Natural killer cell treated with Interleukin-12 subunit alpha and Interleukin-12 subunit beta and Interleukin-15 and Interleukin-18, amount 100 ng/mL, for 72 hours (primary cell): ENCODE measurements at regions not wholly inside any gene's neighbourhood (a gene's known extent, or its start where the extent isn't known, plus 50 kb on each side); places are given as distances from the start of the nearest gene placed in this dataset.
"Not testable (repeated sequence)": the region's sequence is repeated elsewhere in the genome, so short reads cannot be mapped to it uniquely, and the experiment has no call there.

ENCODE experiments used
- ATAC-seq, 2 donors: fragments of 150-1000 bp; cut with Tn5 transposase in 1 of 2; sonication (Bioruptor Pico), chemical (Tn5 transposase) in 1 of 2; 2 replicates each; pipeline ENCODE4 v1.10.0; 2021
- DNase-seq: peaks from one replicate; pipeline ENCODE4 v3.0.0; 2022; ENCODE audit warnings: low spot score
- H3K27ac Mint-ChIP-seq, 2 donors: 1 replicate in 1 of 2; 2 replicates in 1 of 2; pipeline ENCODE4 v1.8.0; 2022; ENCODE audit warnings: mixed read lengths in 2 of 2, mild to moderate bottlenecking in 1 of 2, moderate library complexity in 1 of 2
- H3K27me3 Mint-ChIP-seq, 2 donors: 1 replicate in 1 of 2; 2 replicates in 1 of 2; pipeline ENCODE4 v1.8.0; 2022; ENCODE audit warnings: mixed read lengths in 2 of 2
- H3K36me3 Mint-ChIP-seq: one replicate; pipeline ENCODE4 v1.8.0; 2022; ENCODE audit warnings: mixed read lengths
- H3K4me1 Mint-ChIP-seq, 2 donors: 1 replicate in 1 of 2; 2 replicates in 1 of 2; pipeline ENCODE4 v1.8.0; 2022; ENCODE audit warnings: low read depth in 2 of 2, mixed read lengths in 2 of 2, mild to moderate bottlenecking in 1 of 2
- H3K4me3 Mint-ChIP-seq: one replicate; pipeline ENCODE4 v1.8.0; 2022; ENCODE audit warnings: mixed read lengths
- H3K9me3 Mint-ChIP-seq: 2 replicates; pipeline ENCODE4 v1.8.0; 2022; ENCODE audit warnings: mixed read lengths

DNA sequence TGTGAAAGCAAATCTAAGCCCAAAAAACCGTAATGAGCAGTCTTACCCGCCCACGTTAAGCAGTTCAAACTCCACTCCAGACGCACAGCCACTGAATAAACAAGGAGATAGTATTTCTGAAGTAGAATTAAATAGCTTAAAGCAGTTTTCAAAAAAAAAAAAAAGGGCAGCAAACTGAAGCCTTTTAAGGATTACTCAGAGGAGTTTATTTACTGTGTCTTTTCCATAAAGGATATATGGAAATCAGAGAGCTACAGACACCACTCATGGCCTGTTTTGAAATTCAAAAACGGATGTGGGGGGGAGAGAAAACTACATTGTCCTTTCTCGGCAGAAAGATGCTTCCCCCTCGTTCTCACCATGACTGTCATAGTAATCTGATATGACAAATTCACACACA lies 83.7 kb upstream of the IRX1 start:
- no peaks in the 10 kb centered on the region for H3K36me3 Mint-ChIP-seq
- H3K4me1 Mint-ChIP-seq = no peaks in the 10 kb centered on the region
- ATAC-seq = no peak
- no peaks in the 10 kb centered on the region for H3K27me3 Mint-ChIP-seq
- H3K4me3 Mint-ChIP-seq = no peak overlapping the region
- H3K27ac Mint-ChIP-seq = no peak overlapping the region
- H3K9me3 Mint-ChIP-seq = no peaks in the 10 kb centered on the region
- DNase-seq = no peak

DNA sequence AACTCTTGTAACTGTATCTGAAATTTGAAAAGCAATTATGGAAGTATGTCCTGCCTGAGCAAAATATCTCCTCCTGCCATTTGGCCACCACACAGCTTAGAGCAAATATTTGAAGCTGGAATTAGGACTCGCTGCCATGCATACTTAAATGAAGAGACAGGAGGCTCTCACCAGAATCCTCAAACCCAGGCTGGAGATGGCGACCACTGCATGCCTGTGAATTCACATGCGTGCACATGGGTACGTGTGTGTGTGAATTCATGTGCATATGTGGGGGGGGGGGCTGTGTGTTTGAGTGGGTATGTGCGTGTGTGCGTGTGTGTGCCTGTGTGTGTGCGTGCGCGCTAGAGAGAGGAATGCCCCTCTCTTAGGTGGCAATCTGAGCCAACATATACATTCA lies 84.1 kb upstream of the IRX1 start:
- no peaks in the 10 kb centered on the region for H3K9me3 Mint-ChIP-seq

DNA sequence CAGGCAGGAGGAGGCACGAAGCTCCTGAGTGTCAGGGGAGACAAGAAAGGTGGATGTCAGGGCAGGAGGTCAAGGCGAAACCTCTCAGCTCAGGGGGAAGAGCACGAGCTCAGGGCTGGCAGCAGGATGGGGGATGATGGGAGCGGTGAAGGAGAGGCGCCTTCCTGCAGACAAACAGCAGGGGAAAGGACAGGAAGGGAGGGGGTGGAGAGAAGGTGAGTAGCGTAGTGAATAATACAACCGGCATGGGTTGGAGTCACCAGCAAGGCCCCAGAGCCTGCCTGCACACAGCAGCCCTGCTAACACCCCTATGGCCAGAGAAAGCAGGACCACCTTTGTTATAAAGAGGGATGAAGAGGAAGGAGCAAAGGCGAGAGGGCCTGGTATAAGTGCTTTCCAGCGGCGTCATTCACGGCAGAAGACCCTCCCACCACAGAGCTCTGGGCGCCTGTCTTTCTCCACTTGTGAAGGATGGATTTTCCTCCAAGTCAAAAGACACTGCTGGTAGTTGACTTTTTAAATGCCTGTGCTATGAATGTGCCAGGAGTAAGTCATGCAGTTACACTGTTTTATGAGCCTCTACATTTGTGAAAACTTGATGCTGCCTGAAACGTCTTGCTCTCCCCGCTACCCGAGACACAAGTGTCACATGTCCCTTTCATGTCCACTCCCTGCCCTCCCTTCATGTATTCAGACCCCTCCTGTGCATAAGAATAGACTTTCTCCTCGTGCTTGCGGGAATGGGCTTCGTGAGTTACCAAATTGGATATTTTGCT lies 84.8 kb upstream of the IRX1 start:
- Mint-ChIP-seq H3K4me1 (no peaks in the 10 kb centered on the region), H3K9me3 (no peaks in the 10 kb centered on the region), H3K27me3 (no peaks in the 10 kb centered on the region), H3K36me3 (no peaks in the 10 kb centered on the region), H3K27ac (no peak overlapping the region), H3K4me3 (no peak overlapping the region)
- no peak for ATAC-seq
- no peak for DNase-seq

More for the DNA sequence above, 84.1 kb upstream of the IRX1 start:
- DNase-seq (no peak), ATAC-seq (no peak)
- Mint-ChIP-seq H3K27ac (no peak overlapping the region), H3K36me3 (no peaks in the 10 kb centered on the region), H3K4me3 (no peak overlapping the region), H3K27me3 (no peaks in the 10 kb centered on the region), H3K4me1 (no peaks in the 10 kb centered on the region)

- Mint-ChIP-seq H3K36me3 (no peaks in the 10 kb centered on the region), H3K27ac (no peak overlapping the region), H3K9me3 (no peaks in the 10 kb centered on the region), H3K4me3 (no peak overlapping the region), H3K4me1 (no peaks in the 10 kb centered on the region), H3K27me3 (no peaks in the 10 kb centered on the region)
- DNase-seq (no peak), ATAC-seq (no peak)
Measured at GRCh38 chr5:3509290-3509689, 86.3 kb upstream of the IRX1 start.

DNA sequence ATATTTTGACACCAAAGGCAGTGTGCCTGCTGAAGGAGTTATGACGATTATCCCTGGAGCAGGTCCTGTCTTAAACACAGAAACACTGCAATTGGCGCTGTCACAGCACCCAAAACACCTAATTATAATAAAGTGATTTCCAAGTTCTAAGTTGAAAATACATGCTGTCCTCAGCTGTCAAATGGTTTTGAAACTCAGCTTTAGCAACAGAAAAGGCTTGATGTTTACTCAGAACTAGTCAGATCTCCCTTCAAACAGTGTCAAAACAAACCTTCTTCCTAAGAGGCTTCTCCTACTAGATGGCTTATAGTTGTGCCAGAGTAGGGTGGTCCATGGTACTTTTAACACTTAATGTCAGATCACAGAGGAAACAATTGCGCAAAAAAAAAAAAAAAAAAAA lies 87.2 kb upstream of the IRX1 start:
- H3K4me1 Mint-ChIP-seq = no peaks in the 10 kb centered on the region
- H3K27me3 Mint-ChIP-seq = no peaks in the 10 kb centered on the region
- no peak overlapping the region for H3K27ac Mint-ChIP-seq
- H3K36me3 Mint-ChIP-seq = no peaks in the 10 kb centered on the region
- no peak overlapping the region for H3K4me3 Mint-ChIP-seq
- H3K9me3 Mint-ChIP-seq = no peaks in the 10 kb centered on the region
- DNase-seq (no peak), ATAC-seq (no peak)

GRCh38 chr5:3490957-3491507 lies 104.6 kb upstream of the IRX1 start:
- ATAC-seq = no peak
- DNase-seq = no peak
- Mint-ChIP-seq H3K36me3 (no peaks in the 10 kb centered on the region), H3K4me3 (no peak overlapping the region), H3K4me1 (no peaks in the 10 kb centered on the region), H3K9me3 (peaks cover 9% of the 10 kb centered on the region), H3K27ac (no peak overlapping the region), H3K27me3 (no peaks in the 10 kb centered on the region)

- H3K9me3 Mint-ChIP-seq = peaks cover 7% of the 10 kb centered on the region
- no peak overlapping the region for H3K4me3 Mint-ChIP-seq
- ATAC-seq (peak; percentile 13 to 24), DNase-seq (no peak)
- no peaks in the 10 kb centered on the region for H3K27me3 Mint-ChIP-seq
- H3K27ac Mint-ChIP-seq = no peak overlapping the region
- no peaks in the 10 kb centered on the region for H3K4me1 Mint-ChIP-seq
- H3K36me3 Mint-ChIP-seq = no peaks in the 10 kb centered on the region
Measured at GRCh38 chr5:3489239-3489843, 106.3 kb upstream of the IRX1 start.

DNA sequence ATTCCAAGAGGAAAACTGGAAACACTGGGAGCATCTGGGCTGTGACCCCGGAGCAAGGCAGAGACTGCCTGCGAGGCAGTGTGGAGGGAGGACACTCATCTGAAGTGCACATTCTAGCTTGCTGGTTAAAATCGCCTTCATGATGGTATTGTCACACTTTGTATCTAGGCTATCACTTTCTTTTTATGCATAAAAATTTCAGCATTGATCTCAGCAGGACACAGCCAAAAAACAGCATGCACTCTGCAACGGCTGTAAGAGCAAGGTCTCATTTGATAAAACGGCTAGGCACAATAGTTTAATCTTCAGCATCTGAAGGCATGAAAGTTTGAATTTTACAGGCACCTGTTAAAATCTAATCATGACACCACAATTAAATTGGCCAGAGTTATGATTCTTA lies 110.8 kb upstream of the IRX1 start:
- no peak overlapping the region for H3K27ac Mint-ChIP-seq
- H3K27me3 Mint-ChIP-seq = no peaks in the 10 kb centered on the region
- no peaks in the 10 kb centered on the region for H3K4me1 Mint-ChIP-seq
- ATAC-seq = no peak
- H3K9me3 Mint-ChIP-seq = peaks cover 8% of the 10 kb centered on the region
- no peaks in the 10 kb centered on the region for H3K36me3 Mint-ChIP-seq
- no peak for DNase-seq
- no peak overlapping the region for H3K4me3 Mint-ChIP-seq

GRCh38 chr5:3481175-3481574 lies 114.5 kb upstream of the IRX1 start:
- H3K4me1 Mint-ChIP-seq = no peaks in the 10 kb centered on the region
- H3K36me3 Mint-ChIP-seq = no peaks in the 10 kb centered on the region
- H3K27ac Mint-ChIP-seq = no peak overlapping the region
- DNase-seq (no peak), ATAC-seq (no peak)
- no peak overlapping the region for H3K4me3 Mint-ChIP-seq
- H3K9me3 Mint-ChIP-seq = peaks cover 10% of the 10 kb centered on the region
- H3K27me3 Mint-ChIP-seq = no peaks in the 10 kb centered on the region

- Mint-ChIP-seq H3K4me1 (no peaks in the 10 kb centered on the region), H3K9me3 (peaks cover 5% of the 10 kb centered on the region), H3K27me3 (no peaks in the 10 kb centered on the region), H3K4me3 (no peak overlapping the region), H3K27ac (no peak overlapping the region), H3K36me3 (no peaks in the 10 kb centered on the region)
- ATAC-seq (no peak), DNase-seq (no peak)
Measured at GRCh38 chr5:3475674-3476073, 120.0 kb upstream of the IRX1 start.

DNA sequence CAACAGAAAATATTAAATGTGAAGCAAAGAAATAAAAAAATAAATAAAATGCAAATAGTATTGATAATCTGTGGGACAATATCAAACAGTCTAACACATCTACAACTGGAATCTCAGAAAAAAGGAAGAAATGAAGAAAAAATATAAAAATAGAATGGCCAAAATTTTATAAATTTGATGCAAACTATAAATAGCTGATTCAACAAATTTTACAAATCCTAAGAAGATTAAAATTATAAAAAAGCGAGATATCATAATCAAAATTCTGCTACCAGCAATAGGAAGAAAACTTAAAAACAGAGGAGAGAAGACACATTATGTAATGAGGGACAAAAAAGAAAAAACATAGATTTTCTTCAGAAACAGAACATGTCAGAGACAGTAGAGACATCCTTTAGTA lies 129.2 kb upstream of the IRX1 start:
- Mint-ChIP-seq H3K9me3 (no peaks in the 10 kb centered on the region), H3K4me1 (no peaks in the 10 kb centered on the region), H3K27me3 (no peaks in the 10 kb centered on the region), H3K36me3 (no peaks in the 10 kb centered on the region), H3K4me3 (no peak overlapping the region), H3K27ac (no peak overlapping the region)
- DNase-seq (no peak), ATAC-seq (no peak)

GRCh38 chr5:3460416-3460815 lies 135.2 kb upstream of the IRX1 start:
- Mint-ChIP-seq H3K27me3 (peaks cover 0 to 2% of the 10 kb centered on the region in 2 donors), H3K9me3 (peaks cover 14% of the 10 kb centered on the region), H3K4me3 (no peak overlapping the region), H3K4me1 (no peaks in the 10 kb centered on the region), H3K27ac (no peak overlapping the region), H3K36me3 (no peaks in the 10 kb centered on the region)
- no peak for DNase-seq
- no peak for ATAC-seq

- DNase-seq (no peak), ATAC-seq (peak in 1 of 2 donors; percentile 38)
- Mint-ChIP-seq H3K27me3 (peaks cover 0 to 2% of the 10 kb centered on the region in 2 donors), H3K4me1 (no peaks in the 10 kb centered on the region), H3K27ac (no peak overlapping the region), H3K36me3 (no peaks in the 10 kb centered on the region), H3K9me3 (peaks cover 13% of the 10 kb centered on the region), H3K4me3 (no peak overlapping the region)
Measured at GRCh38 chr5:3456121-3456681, 139.4 kb upstream of the IRX1 start.

- not testable (repeated sequence) for H3K4me1 Mint-ChIP-seq, H3K27ac Mint-ChIP-seq, DNase-seq, ATAC-seq, H3K36me3 Mint-ChIP-seq, H3K27me3 Mint-ChIP-seq, H3K9me3 Mint-ChIP-seq, H3K4me3 Mint-ChIP-seq
Measured at GRCh38 chr5:3454028-3454427, 141.6 kb upstream of the IRX1 start.
